NCI-H1048 (cell line): ENCODE measurements at regions not wholly inside any gene's neighbourhood (a gene's known extent, or its start where the extent isn't known, plus 50 kb on each side); places are given as distances from the start of the nearest gene placed in this dataset.
"Not testable (repeated sequence)": the region's sequence is repeated elsewhere in the genome, so short reads cannot be mapped to it uniquely, and the experiment has no call there.

Source experiments
- DNase-seq: peaks from one replicate; lab custom pipeline; 2025; lab: John Stamatoyannopoulos, UW

DNA sequence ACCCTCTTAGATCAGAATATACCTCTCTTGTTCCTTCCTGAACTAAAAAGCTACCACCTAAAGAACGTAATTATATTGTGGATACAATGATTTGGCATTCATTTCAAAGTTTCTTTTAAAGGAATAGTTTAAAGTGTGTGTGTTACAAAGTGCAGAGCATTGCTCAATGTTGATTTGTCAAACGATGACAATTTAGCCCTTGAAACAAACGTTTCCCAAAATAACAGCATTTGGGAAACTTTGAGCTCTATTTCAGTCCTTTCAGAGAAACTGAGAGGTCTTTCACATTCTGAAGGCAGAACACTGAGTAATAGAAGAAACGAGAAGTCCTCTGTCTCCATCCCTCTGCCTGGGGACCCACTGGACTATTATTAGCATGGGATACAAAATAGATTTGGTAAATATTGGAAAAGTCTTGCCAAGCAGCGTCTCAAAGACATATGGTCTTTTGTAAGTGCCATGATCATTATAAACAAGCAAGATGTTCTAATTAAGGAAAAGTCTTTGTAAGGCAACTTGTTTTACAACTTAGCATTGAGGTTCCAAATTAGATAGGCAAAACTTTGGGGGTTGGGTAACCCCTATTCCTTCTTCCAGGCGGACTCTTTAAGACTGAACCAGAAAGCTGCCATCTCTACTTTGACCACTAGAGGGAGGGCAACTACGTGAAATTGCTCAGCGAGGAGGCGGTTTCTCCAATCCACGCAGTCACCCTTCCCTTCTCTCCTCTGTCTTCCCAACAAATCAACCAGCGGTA is 208.8 kb downstream of the RNF144B start:
- DNase-seq: no peak

DNA sequence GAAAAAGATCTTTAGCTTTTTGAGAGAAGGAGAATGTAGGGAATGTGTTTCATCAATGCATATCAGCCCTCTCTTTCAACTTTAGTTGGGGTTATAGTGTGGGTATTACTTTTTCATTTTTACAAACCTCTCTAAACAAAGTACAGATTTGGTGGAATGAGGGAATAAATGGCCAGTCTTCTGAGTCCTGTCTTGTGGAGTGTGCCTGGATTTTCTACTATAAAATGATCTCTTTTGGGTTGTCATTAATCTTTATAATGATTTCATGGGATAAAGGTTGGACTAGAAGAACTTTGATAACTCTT is 209.3 kb downstream of the RNF144B start:
- no peak for DNase-seq

DNA sequence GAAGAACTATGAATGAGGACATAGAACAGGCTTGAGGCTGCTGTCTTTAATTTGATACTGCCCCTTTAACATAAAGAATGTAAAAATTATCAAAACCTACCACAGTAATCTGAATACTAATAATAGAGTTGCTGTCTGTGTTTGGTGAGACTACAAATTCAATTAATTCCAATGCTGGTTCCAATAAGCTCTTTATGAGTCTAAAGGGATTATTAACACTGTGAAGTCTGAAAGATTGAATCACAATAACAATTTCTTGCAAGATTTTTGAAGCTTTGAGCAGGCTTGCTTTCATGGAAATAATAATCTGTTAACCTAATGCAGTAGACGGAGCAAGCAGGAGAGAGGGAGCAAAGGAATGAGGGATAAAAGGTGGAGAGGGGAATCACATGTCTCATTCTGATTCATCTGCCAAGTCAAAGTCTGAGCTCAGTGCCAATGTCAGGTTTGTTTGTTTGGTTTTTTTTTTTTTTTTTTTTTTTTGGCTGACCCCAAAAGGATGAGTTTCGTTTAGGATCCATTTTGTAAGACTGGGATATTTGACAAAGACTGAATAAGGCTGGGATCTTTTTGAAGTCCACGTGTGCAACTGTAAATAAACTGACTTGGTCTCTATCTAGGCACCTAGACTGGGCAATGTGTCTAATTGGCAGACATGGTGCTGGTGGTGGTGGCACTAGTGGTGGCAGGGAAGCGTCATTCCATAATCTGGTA is 211.6 kb downstream of the RNF144B start:
- DNase-seq: no peak

DNA sequence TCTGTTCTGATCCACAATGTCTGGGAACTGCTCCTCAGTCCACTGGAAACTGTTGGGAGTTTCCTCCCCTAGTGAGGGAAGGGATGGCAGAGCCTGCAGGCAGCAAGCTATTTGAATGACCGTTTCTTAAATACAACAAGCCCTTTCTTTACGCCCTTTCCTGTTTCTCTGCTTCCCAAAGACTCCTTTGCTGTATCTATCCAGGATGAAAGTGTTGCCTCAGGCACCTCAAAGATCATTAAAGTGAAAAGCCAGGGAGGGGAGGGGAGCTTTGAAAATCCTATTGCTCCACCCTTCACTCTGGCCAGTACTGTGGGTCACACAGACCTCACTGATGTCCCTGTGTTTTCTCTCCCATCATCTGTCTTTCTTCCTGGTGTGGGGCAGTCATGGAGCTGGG is 213.1 kb downstream of the RNF144B start:
- DNase-seq: no peak

DNA sequence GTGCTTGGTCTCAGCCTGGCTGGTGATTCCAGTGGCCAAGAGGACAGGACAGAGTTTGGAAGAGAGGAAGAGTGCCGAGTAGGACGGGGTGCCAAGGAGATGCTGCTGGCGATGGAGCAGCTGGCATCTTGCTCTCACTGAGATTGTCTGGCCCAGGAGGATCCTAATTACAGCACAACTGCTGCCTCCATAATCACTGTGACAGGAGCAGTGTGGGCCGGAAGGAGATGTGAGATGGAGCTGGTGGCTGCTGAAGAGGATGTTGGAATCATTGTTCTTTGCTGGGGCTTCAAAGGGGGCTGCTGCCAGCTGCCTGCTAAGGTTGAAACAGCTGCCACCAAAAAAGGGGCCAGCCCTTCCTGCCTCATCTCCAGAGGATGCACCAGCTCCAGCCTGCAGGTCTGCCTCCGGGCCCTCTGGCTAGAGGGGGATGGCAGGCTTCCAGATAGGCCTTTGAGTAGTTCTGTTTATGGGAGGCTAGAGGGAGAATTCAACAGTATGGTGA is 214.4 kb downstream of the RNF144B start:
- no peak for DNase-seq

DNA sequence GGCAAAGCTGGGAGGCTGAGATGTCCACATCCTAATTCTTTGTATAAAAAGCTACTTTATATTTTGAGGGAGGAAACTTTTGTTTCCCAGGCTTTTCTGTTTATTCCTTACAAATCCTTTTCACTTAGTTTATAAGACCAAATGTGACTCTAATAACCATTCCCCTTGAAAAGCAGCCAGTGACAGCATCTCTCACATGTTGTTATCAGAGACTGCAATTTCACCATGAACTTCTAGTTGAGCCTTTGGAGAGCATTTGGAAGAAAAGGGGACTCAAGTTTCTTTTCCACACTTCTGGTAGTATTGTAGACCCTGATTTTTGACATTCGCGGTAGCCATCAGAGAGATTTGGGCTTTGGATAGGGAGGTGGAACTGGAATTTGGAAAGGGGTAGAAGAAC is 215.8 kb downstream of the RNF144B start:
- no peak for DNase-seq

DNA sequence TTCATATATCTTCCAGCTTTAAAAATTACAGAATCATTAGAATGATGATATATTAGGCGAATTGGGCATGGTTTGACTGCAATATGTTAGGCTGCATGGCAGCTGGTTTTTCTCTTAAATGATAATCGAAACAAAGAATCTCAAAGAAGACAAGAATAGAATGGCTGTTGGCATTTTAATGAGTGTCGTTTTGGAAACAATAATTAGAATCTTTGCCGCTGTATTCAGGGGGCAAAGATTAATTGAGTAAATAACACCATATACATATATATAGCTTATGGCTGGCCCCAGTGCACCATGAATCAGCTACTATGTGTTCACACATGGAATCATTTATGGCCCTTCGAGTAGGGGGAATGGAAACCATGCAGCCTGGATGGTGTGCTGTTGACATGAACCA is 216.2 kb downstream of the RNF144B start:
- DNase-seq: no peak

DNA sequence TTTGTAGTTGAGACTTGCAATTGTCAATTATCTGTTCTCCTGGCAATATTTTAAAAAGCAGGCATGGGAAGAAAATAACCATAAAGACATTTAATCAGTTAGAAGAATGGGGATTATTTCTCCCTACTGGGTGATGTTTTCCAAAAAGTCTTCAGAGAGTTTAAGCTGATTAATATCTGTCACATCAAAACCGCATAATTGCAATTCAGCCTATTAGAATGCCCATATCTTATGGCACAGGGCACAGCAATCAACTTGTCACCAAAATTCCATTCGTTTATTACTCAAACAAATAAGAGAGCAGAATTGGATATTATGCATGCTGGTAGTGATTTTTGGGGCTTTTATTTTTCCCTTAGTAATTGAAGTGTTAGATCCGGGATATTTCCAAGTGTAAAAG is 218.7 kb downstream of the RNF144B start:
- no peak for DNase-seq

DNA sequence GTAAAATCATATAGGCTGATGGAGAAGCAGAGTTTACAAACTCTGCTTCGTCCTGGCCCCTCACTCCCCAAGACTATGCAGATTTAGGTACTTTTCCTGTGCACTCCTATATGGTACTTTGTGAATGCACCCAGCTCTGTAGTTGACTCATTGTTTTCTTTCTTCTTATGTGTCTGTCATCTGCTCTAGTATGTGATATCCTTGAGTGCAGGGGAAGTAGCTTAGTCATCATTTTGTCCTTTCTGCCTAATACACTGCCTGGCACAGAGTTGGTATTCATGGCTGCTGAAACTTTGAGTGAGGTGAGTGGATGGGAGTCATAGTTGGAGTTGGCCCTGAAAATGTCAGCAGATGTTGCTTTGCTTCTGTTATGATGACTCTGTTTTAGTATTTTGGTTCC is 222.6 kb downstream of the RNF144B start:
- no peak for DNase-seq

DNA sequence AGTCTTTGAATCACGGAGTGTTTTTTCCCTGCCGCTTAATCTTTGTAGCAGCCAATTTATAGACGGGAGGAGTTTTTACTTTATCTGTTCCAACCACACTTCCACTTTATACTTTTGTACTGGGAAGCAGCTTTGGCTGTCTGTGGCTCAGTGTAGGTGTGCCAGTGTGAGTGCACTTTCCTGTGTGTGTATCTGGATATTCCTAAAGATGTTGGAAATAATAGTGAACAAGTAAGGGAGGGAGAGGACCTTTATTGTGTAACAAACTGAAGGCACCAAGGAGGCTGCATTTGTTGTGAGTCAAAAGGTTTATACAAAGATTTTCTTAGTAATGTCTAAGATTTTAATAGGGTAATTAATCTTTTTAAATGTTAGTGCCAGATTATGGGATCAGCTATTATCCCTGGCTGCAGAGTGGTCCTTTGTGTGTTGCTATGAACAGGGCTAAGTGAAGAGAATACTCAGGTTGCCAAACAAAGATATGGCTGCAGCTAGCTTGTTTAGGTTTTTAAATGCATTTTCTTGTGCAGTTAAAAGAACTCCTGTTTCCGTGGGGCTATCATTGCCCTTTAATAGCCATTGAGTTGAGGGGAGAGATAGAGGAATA is 226.3 kb downstream of the RNF144B start:
- DNase-seq: no peak

DNA sequence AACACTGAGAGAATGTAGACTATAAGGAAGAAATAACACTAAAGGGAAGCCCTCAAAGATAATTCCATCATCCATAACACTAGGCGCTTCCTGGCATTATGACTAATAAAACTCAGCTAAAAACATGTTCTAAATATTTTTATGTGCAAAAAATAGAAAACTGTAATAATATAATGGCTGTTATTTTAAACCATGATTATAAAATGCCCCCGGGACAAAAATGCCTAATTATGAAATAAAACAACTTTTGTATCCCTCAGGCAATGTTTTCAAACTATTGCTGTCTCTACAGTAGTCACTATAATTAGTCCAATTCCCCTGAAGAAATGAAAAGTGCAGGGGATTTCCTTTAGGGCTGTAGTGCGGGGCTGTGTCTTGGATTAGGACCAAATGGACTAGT is 242.4 kb downstream of the RNF144B start:
- no peak for DNase-seq

DNA sequence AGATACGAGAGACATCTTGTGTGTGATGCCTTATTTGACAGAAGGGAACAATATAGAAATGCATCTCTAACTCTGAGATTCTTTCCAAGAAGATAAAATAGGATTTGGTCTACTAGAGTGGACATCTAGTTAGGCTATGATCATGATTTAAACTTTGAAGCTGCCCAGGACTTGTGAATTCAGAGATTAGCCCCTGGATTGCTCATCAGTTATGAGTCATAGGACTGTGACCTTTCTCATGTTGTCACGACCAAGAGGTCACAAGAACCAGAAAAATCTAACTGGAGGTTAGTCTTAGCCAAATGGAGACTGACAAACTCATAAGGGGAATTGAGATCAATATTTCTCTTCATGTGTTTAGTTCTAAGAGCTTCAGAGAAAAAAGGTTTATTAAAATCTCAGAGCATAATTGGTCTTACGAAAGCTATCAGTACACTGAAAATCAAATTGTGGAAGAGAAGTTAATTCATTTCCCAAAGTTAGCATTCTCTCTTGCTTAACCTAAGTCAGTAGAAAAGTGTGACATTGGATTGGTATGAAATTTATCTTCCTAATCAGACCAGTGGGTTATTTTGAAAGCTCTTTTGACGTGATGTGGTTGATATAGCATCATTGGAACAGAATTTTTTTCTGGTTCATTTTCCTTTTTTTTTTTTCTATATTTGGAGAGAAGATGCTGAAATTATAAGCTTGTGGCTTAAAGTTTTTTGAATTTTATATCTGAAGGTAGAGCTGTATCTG is 245.7 kb downstream of the RNF144B start:
- no peak for DNase-seq

DNA sequence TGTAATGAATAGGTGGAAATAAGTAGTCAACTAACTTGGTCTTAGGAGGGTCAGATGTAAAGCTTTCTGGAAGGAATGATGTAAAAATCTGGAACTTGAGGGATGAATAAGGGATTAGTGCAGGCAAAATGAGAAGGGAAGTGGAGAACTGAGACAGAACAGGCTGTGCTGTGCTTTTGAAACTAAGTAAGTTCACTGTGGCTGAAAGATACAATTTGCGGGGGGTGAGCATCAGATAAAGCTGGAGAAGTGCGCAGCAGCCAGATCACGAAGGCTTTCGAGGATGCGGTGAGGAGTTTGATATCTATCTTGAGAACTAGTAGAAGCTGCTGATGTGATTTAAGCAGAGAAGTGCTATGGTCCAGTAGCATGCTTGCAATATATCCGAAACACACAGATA is 247.8 kb downstream of the RNF144B start:
- no peak for DNase-seq

DNA sequence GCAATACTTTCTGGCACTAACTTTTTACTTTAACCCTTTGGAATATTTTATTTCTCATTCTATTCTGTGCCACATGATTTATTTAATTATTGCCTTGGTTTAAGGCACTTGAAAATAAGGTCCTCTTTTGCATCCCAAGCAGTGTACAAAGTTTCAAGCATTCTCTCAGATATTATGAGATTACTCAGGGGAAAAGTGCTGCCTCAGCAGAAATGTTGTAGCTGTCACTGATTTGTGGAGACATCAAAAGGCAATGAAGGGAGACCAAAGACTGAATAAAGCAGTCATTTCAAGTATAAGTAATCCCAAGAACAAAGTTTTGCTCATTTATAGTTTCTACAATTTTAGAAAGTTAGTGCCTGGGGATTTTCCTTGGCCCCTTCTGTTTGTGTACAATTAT is 253.0 kb downstream of the RNF144B start:
- DNase-seq: no peak

DNA sequence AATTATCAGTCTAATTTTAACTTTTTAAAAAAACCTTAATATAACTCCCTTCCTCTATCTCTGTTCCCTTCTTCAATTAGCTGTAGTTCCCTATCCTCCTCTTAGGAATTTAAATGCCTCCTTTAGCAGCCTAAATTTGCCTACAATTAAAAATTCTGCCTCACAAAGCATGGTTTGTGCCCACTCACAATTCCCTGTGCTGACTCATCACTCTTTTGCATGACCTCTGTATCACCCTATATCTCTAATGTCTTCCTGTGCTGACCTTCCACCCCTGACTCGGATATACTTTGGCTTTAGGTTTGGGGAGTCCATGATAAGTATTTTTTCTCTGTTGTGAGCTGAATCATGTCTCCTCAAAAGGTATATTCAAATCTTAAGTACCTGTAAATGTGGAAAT is 253.6 kb downstream of the RNF144B start:
- DNase-seq: no peak

DNA sequence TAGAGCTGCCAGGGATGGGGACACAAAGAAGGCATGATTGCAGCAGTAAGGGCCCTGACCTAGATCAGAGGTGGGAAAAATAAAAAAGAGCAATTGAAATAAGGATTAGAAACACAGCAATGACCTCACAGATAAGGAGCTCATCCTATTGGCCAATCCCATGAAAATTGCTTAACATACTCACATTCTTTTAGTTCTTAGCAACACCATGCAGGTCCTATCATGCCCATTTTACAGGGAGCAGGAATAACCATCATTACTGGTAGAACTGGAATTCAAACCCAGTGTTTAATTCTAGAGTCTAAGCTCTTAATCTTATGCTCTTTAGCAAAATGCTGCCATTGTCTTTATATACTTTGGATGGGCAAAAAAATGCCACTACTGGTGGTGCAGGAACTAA is 267.7 kb downstream of the RNF144B start:
- no peak for DNase-seq

DNA sequence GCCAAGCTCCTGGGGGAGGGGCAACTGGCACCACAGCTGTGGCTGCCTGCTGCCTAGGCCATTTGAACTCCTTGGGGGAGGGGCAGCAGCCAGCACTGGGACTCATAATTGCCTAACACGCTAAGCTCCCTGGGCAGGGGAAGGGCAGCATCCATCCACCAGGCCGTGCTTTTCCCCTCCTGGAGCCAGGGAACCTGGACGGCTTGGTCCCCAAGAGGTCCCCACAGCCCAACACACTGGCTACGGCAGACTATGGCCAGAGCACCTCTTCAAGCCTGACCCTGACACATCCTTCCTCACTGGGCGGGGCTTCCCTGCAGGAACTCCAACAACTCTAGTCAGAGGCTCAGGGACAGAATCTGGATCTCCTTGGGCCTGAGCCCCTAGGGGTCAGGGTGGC is 269.4 kb downstream of the RNF144B start:
- no peak for DNase-seq

DNA sequence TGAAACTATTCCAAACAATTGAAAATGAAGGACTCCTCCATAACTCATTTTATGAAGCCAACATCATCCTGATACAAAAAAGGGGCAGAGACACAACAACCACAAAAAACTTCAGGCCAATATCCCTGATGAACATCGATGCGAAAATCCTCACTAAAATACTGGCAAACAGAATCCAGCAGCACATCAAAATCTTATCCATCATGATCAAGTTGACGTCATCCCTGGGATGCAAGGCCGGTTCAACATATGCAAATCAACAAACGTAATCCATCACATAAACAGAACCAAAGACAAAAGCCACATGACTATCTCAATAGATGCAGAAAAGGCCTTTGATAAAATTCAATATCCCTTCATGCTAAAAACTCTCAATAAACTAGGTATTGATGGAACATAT is 272.8 kb downstream of the RNF144B start:
- not testable (repeated sequence) for DNase-seq

DNA sequence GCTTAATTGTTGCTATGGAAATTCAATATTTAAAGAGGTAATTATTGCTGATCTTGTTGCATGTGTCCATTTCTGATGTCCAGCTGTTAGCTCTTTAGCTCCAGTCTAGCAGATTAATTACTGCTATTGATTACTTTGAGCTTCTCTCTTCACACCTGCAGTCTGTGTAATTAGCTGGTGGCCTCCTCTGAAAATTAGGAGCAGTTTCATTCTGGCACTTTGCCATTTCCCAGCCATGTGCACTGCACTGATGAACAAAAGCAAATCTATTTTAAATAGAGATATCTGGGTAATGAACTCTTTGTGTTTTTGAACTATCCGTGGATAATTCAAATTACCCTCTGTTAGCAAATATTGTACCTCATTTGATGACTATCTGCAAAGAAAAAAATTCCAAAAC is 275.9 kb downstream of the RNF144B start:
- no peak for DNase-seq

DNA sequence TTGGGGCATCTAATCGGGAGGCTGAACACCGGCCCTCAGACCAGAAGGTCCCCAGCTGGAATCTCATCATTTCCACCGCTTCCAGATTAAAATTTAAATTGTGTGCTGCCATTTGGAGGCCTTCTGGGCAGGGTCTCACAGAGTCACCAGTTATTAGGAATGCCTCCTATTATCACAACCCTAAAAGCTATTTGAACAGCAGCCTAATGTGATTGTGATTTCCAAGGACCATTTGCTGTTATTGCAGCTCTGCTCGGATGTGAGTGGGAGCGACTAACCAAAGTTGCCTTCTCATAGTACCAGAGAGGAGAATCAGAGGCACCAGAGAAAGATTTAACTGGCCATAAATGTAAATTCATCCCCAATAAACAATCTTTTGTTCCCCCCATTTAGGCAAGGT is 277.3 kb downstream of the RNF144B start:
- no peak for DNase-seq

DNA sequence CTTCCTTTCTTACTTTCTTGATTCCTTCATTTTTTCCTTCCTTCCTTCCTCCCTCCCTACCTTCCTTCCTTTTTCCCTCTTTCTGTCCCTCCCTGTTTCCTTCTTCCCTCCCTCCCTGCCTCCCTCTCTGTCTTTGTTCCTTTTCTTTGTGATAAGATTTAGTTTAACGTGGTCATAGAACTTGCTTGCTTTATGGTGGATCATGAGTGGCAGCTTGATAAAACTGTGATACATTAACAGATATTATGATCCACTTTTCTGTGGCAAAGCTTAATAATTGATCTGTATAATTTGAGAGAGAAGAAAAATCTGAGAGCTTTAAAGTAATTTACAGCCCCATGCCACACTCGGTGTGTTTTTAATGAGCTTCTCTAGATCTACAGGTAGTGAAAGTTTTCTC is 280.5 kb downstream of the RNF144B start:
- DNase-seq: no peak

DNA sequence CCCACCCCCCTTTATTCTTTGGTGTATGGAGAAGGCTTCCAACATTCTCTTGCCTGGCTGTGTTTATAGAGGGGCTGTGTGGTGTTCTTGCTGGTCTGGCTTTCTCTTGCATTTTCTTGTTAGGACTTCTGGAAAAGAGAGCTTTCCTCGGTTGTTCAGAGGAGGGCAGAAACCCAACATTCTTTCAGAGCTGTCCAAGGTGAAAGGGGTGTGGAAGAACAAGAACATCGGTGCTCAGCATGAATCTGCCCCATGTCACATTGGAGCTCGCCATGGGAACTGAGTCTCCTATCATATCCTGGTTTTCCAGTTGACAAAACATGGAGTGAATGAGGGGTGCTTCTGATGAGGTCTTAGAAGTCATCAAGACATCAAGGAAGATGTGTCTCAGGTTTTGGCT is 281.8 kb downstream of the RNF144B start:
- no peak for DNase-seq

DNA sequence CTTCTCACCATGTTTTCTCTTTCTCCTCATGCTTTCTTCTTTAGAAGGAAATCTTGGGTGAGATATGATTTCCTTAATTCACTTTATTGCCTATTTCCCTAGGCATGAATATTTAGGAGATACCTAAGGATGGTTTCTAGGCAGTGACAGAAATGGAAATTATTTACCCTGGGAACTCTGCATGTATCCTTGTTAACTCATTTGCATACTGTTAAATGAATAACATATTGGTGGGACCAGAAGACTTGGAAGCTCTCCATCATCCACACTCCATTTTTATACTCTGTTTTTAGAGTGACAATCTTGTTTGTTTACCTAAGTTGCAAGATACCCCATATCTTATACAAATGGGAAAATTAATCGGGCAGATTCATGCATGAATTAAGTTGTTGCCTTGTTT is 285.7 kb downstream of the RNF144B start:
- no peak for DNase-seq
